Activated CD8-positive, alpha-beta memory T cell treated with anti-CD3 and anti-CD28 coated beads for 36 hours (primary cell): ENCODE measurements at regions not wholly inside any gene's neighbourhood (a gene's known extent, or its start where the extent isn't known, plus 50 kb on each side); places are given as distances from the start of the nearest gene placed in this dataset.
"Not testable (repeated sequence)": the region's sequence is repeated elsewhere in the genome, so short reads cannot be mapped to it uniquely, and the experiment has no call there.

Experiments
- CTCF ChIA-PET: fragments of 350-600 bp; sonication (Branson Sonifier 250); formaldehyde crosslinking; loops from one replicate; lab custom pipeline; 2021; ENCODE audit warnings: antibody characterized with exemption; lab: Charles Lee
- POLR2A ChIA-PET: fragments of 350-600 bp; sonication (Branson Sonifier 250); formaldehyde crosslinking; loops from one replicate; lab custom pipeline; 2021; ENCODE audit warnings: antibody characterized with exemption; lab: Charles Lee

DNA sequence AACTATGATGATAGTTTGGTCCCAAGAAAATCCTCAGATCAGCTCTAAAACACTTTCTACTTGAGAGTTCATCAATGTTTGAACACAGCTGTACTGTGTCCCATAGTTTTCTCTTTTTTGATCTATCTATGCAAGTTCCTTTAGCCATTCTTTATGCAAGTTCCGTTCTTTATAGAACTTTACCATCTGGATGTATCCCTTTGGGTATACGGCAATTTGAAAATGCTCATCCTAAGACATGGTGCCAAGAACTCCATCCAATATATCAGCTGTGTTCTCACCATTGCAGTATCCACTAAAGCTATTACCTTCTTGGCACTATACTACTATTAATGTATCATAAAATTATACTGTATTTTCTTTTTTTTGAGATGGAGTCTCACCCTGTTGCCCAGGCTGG is 276.9 kb downstream of the NOVA1 start:
- POLR2A ChIA-PET, result no interaction called here
- CTCF ChIA-PET, result no interaction called here

DNA sequence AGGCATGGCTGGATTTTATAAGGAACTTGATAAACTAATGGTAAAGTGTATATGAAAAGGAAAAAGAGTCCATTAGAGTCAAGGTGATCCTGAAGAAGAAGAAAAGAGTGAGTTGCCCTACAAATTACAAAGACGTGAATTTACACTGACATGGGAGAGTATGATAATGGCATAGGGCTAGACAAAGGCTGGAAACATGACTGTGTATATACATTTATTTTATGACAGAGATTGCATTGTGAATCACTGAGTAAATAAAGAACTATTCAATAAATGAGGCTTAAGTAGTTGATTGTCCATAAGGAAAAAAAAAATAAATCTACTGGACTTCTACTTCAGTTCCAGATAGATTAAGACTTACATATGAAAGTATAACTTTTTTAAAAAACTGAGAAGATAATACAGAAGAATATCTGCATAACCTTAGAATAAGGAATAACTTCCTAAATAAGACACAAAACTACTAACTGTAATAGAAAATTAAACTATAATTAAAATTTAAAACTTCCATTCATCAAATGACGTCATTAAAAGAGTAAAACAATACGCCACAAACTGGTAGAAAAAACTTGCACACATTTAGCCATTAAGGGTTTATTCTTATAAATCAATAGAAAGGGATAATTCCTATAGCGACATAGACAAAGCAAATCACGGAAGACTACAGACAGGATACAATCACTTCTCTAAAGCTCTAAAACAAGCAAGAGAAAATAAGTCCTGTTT is 278.5 kb downstream of the NOVA1 start:
- ChIA-PET CTCF (no interaction called here), POLR2A (no interaction called here)

DNA sequence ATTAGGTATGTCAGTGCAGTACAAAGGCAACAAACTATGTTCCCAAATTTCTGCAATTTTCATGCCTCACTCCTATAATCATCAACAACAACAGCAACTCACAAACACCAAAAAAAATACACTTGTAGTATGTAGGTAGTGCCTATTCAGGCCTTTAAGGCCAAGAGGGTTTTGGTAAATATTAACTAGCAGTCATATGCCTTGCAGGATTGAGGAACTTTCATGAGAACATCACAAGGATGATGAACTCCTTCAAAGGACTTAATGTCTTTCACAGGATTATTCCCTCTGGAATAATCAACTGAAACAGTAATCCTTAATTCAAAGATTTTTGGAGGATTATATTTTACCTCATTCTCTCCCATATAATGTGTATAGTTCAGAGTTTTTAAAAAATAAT is 293.8 kb downstream of the NOVA1 start:
- ChIA-PET POLR2A (no interaction called here), CTCF (no interaction called here)

DNA sequence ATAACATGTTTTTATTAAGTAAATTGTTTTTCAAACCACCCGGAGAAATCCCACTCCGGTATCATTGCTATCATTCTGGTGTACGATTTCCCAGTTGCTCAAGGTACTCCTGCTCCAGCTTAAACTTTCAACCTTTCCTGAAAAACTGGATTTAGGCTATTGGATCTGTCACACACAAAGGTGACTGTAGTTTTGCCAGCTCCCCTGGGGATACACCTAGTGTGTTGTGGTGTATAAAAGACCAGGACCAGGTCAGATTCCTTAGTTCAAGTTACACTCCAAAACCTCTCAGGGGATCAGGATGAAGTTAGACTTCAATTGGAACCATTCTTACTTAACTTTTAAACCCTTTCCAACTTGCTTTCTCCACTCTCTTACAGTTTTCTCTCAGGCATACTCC is 303.9 kb downstream of the NOVA1 start:
- POLR2A ChIA-PET, result no interaction called here
- CTCF ChIA-PET, result no interaction called here

DNA sequence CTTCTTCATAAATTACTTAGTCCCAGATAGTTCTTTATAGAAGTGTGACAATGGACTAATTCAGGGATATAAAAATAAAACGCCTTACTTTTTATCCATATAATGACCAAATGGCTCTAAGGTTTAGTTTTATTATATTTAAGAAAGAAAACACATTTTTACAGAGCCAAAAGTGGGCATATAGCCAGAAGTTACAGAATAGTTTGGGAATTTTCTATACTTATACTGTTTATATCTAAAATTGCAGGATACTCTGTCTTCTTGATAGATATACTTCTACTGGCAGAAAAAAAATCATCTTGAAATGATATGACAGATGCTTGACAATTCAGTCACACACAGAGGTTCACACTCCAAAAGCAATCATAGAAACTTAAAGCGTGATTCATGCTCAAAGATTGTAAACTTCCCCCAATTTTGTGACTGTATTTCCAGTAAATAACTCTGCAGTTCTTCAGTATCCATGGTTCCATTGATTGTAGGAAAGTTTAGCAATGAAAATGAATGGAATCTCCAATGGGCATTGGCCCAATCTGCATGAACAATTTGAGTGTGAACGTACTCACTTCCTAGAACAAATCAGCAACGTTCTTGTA is 307.8 kb downstream of the NOVA1 start:
- POLR2A ChIA-PET, result no interaction called here
- CTCF ChIA-PET, result no interaction called here

DNA sequence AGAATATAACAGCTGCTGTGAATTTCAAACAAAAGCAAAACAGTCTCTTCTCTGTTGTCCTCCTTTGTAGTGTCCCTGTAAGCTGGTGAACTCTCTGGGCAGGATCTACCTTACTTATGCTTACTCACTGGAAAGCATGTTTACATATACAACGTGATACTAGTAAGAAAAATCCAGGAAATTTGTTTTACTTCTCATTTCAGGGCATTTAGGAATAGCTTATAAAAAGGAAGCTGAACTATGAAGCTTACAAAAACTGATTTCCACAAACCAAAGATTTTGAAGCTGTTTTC is 311.0 kb downstream of the NOVA1 start:
- POLR2A ChIA-PET, result no interaction called here
- CTCF ChIA-PET, result no interaction called here

DNA sequence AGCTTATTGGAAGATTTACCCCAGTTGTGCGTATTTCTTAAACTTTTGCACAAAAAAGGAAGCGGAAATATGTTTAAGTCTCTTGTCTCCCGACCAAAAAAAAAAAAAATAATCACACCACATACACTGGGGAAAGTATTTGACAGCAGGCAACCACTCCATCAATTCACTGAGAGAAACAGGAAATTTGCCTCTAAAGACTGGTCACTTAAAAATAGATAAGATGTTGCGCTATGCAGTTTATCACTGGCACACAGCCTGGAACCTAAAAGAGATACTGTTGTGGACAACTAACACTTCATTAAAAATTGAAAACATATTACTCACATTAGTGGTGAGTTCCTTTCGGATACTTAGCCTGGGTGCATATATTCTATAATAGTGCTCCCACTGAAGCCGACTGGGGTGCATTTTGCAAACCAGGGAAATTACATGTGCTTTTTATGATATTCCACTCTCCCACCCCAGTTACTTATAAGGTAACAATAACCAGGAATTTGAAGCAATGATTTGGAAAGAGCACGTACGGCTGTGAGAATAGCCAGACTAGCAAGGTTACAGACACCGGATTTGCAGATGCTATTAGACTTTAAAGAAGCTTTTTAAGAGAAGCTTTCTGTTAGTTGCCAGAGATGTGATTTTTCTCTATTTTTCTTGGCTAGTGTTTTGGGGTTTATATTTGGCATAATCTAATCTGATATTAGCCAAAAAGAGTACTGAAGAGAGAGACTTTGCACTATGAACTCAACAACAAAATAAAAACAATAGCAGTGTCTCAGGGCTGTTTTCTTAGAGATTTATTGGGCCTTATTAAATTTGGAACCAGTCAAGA is 311.5 kb downstream of the NOVA1 start:
- ChIA-PET POLR2A (no interaction called here), CTCF (no interaction called here)

DNA sequence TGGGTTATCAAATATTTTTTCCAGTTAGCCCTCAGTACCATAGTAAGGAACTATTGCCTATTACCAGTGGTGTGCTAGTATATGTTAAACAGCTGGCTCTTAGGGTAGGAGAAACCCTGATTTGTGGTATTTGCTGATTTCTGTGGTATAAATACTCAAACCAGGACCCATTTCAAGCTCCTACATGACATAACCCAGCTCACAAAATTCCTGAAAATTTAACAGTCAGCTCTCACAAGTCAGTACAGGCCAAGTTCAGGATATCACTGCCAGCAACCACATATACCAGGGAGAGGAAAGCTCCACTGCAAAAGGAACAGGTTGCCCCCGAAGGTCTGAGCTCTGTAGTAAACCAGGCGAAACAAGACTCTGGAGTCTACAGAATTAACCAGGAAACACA is 315.3 kb downstream of the NOVA1 start:
- ChIA-PET POLR2A (no interaction called here), CTCF (no interaction called here)

DNA sequence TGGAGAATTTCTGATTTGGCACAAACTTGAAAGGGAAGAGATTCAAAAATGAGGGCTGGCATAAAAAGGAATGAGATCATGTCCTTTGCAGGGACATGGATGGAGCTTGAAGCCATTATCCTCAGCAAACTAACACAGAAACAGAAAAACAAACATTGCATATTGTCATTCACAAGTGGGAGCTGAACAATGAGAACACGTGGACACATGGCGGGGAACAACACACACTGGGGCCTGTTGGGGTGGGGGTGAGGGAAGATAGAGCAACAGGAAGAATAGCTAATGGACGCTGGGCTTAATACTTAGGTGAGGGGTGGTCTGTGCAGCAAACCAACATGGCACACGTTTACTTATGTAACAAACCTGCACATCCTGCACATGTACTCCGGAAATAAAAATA is 315.8 kb downstream of the NOVA1 start:
- CTCF ChIA-PET, POLR2A ChIA-PET: not testable (repeated sequence)

DNA sequence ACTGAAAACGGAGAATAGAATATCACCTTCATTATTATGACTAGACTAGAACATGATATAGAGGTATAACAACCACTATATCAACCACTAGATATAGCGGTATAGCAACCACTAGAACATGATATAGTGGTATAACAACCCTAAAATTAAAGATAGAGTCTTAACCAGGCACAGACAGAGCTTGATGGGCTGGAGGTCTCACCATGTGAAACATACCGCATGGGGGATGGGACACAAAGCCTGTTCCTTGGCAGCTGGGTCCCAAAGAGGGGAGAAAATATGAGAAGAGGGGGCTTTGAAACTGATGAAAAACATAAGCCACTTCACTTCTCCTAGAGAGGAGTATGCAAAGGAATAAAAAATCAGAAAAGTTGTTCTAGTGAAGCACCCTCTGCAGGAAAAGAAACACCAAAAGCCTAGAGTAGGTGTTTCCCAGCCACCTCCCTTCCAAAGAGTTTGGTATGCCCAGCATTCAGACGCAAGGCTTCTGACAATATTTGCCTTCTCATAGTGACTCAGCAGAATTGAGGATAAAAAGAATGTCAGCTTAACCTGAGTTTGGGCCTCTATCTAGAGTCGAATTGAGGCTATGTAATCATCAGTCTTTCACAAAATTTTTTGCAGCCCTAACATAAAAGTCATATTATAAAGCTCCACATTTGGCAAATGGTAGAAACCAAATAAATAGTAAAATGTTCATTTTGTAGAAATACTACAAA is 316.4 kb downstream of the NOVA1 start:
- POLR2A ChIA-PET, result no interaction called here

DNA sequence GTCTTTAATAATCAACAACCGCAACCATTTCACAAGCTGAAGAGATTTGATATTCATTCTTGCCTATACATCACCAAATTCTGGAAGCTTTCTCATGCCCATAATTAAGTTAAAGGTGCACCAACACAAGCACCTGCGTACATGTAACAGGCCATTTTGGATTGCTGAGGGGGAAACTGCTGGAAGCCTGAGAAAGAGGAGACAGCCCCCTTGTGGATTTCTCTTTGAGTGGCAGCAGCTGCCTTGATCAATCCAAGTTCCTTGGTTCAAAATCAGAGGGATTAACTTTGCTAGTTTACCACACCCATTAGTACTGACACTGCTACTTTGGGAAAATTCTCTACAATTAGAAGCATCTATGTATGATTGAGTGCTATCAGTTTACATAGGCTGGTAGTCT is 321.1 kb downstream of the NOVA1 start:
- POLR2A ChIA-PET, result no interaction called here
- CTCF ChIA-PET, result no interaction called here

More for the DNA sequence above, 316.4 kb downstream of the NOVA1 start:
- CTCF ChIA-PET, result no interaction called here

DNA sequence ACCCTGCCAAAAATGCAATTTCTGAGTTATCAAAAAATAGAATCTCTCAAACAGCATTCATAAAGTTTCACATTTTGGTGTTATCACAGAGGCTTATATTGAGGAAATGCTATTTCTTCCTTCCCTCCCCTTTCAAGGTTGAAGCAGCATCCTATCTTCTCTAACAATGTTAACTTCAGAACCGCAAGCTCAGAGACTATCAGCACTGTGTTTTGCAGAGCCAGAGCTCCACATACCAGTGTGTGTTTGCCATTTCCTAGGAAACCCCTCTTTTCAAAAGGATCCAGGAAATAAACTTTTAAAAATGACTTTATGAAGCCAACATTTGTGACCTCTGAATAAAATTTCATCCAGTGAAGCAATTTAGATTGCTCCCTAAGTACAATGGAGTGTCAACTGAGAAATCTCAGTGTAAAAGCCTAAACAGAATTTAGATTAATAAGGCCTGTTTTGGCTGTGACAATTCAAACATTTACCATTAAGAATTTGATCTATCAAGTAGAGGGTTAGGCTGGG is 332.6 kb downstream of the NOVA1 start:
- POLR2A ChIA-PET, result no interaction called here

DNA sequence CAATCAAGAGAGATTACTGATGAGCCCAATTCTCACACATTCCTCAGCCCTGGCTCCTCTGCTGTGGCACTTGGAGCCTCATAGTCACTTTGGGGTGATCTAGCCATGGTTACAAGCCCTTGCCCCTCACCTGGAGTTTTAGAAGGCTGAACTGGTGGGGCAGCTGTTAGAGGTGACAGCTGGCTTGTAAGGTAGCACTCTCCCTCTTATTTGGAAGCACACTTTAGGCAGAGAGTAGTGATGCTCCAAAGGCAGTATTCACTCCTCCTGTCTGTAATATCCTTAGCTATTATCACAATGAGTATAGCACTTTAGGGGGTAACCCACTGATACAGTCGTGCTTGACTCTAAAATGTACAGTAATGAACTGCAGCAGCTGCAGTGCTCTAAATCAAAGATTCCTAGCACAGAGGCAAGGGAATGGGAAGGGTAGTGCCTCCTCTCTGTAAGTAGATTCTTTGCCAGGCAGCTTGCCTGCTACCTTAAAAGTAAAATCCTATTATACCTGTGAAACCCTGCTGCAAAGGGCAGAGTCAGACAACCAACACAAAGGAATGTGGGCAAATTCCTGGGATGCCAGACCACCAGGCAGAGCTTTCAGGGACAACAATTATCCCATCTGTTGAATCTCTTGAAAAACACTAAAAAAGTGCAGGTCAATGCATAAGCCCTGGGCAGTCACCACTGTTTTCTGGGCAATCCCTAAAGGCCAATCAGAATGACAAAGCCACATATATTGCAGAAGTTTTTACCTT is 336.3 kb downstream of the NOVA1 start:
- POLR2A ChIA-PET, result no interaction called here
- CTCF ChIA-PET, result no interaction called here

More for the DNA sequence above, 332.6 kb downstream of the NOVA1 start:
- CTCF ChIA-PET, result no interaction called here

DNA sequence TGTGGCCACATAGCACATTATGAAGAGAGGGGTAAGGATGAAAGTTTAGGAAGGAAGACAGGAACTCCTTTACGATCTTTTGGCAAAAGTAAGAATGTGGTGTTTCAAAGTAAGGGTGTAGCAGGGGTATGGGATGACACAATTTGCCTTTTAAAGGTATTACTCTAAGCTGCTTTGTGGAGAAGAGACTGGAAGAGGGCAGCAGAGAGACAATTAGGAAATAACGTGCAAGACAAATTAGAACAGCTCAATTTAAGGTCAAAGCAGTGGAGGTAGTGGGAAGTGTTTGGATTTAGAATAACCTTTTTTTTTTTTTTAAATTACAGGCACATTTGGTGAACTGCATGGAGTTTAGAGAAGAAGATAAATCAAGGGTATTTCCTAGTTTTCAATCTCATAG is 342.6 kb downstream of the NOVA1 start:
- CTCF ChIA-PET, result no interaction called here
- POLR2A ChIA-PET, result no interaction called here

DNA sequence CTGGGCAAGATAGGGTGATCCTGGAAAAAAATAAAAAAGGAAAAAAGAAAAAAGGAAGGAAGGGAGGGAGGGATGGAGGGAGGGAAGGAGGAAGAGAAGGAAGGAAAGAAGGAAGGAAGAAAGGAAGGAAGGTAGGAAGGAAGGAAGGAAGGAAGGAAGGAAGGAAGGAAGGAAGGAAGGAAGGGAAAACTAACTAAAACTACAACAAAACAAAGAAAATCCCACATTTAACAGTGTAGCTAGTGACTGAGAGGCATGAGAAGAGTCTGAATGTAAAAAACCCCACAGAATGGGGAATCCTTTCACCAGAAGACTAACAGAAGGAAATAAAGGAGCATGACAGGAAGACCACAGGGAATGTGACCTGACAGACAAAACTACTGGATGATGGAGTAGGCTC is 345.7 kb downstream of the NOVA1 start:
- ChIA-PET POLR2A (no interaction called here), CTCF (no interaction called here)

DNA sequence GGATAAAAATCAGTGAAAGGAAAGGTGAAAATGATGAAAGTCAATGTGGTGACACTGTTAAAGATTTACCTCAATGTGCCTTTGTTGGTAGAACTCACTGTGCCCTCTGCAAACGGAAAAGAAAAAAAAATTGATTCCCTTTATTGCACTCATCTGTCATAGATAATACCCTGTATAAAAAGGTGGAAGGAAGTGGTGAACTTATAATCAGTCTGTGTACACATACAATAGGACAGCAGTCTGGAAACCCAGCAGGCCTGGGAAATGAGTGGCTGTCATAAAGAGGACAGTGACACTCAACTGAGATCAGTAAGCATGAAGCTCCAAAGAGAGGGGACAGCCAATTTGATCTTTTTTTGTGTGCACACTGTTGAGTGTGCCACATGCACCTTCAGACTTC is 364.7 kb downstream of the NOVA1 start:
- CTCF ChIA-PET, result no interaction called here
- POLR2A ChIA-PET, result no interaction called here

DNA sequence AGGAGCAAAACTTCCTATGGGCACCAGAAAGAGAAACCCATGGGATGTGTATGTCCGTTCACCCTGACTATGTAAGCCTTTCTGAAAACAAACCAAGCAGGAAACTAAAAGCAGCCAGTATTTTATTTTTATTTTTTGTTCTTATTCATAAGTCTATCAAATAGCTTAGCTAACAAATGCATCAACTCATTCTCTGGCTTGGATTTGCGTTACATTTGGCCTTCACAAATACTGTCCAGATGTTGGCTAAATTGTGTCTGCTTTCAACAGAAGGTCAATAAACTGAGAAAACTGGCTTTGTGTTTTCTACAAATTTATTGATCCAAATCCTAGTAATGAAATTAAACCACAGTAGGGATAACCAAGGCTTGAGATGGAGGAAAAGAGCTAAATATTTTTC is 379.0 kb downstream of the NOVA1 start:
- ChIA-PET POLR2A (no interaction called here), CTCF (no interaction called here)

DNA sequence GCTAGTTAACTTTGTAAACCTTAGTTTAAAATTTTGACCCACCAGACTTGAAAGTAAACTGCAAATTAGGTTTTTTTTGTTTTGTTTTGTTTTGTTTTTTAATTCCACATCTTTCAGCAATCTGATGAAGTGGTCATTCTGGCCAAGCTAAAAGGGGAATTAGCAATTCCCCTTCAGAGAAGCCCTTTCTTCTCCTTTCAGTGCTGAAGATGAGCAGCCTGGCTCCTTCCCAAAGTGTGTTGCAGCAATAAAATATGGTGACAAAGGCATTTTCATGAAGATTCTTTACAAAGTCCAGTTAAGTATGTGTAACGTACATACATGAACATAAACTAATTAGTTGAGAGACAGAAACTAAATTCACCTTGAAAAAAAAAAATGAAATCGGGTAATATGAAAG is 380.1 kb downstream of the NOVA1 start:
- CTCF ChIA-PET, result no interaction called here

DNA sequence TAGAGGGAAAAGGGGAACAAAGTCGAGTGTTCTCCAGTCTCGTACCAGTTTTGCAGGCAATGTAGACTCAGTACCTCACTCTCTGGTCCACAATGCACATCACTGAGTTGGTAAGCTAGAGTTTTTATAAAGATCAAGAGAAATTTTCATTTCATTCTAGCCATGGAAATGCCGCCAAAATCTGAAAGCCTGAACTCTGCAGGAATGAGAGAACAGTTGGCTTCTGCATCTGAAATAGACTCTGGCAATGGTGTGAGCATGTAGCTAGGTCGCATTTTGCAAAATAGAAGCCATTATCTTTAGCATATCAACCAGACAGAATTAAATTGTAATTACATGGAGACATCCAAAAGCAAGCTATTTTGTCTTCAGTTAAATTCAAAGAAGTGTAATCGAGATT is 381.0 kb downstream of the NOVA1 start:
- CTCF ChIA-PET, result no interaction called here
- POLR2A ChIA-PET, result no interaction called here

More for the DNA sequence above, 380.1 kb downstream of the NOVA1 start:
- POLR2A ChIA-PET, result no interaction called here
